B cell (primary cell): ENCODE measurements at regions not wholly inside any gene's neighbourhood (a gene's known extent, or its start where the extent isn't known, plus 50 kb on each side); places are given as distances from the start of the nearest gene placed in this dataset.

Experiments
- ATAC-seq: fragments of 200-7000 bp; cut with Tn5 transposase; one replicate; pipeline ENCODE4 v1.10.0; 2021; ENCODE audit warnings: low read depth, mild to moderate bottlenecking, moderate number of reproducible peaks, moderate library complexity
- CTCF ChIA-PET: fragments of 350-600 bp; sonication (Branson Sonifier 250); formaldehyde crosslinking; loops from one replicate; lab custom pipeline; 2021; ENCODE audit warnings: antibody characterized with exemption, inconsistent platforms; lab: Charles Lee
- POLR2A ChIA-PET: fragments of 350-600 bp; sonication (Branson Sonifier 250); formaldehyde crosslinking; loops from one replicate; lab custom pipeline; 2021; ENCODE audit warnings: antibody characterized with exemption; lab: Charles Lee
- DNase-seq: peaks from one replicate; pipeline ENCODE4 v3.0.0; 2013
- H2AFZ ChIP-seq: 2 replicates; pipeline ENCODE4 v1.6.1; 2012; ENCODE audit warnings: mild to moderate bottlenecking, low read depth, low read length; ENCODE audit not compliant: insufficient read depth, poor library complexity, severe bottlenecking
- H3K27ac ChIP-seq, 2 donors: 1 replicate in 1 of 2; 2 replicates in 1 of 2; pipeline ENCODE4 v1.5.1; 2012 to 2013; ENCODE audit warnings: low read length in 2 of 2, mild to moderate bottlenecking in 2 of 2, moderate library complexity in 1 of 2
- H3K27me3 ChIP-seq, 4 experiments: fragments of 200-600 bp in 1 of 4; sonication (generic) in 1 of 4; replicated peaks in 1 of 4; 1 replicate in 2 of 4; 2 replicates in 2 of 4; pipeline versions ENCODE4 v1.6.1 to v1.7.0; 2013 to 2016; ENCODE audit warnings: low read length in 3 of 4, mild to moderate bottlenecking in 2 of 4, mixed read lengths in 1 of 4, moderate library complexity in 1 of 4; ENCODE audit not compliant: insufficient read depth in 4 of 4, control insufficient read depth in 3 of 4; ENCODE audit errors: control extremely low read depth in 1 of 4
- H3K36me3 ChIP-seq, 2 experiments: replicated peaks in 1 of 2; 1 replicate in 1 of 2; 2 replicates in 1 of 2; pipeline versions ENCODE4 v1.6.1 to v1.7.1; 2013; ENCODE audit warnings: low read length in 1 of 2; ENCODE audit not compliant: insufficient read depth in 2 of 2, control insufficient read depth in 1 of 2; ENCODE audit errors: control extremely low read depth in 1 of 2, extremely low read depth in 1 of 2
- H3K4me1 ChIP-seq, 2 donors: fragments of 200-600 bp in 1 of 2; sonication (generic) in 1 of 2; 1 replicate in 1 of 2; 2 replicates in 1 of 2; pipeline versions ENCODE4 v1.5.1 to v1.6.1; 2013 to 2017; ENCODE audit warnings: low read length in 2 of 2; ENCODE audit not compliant: control insufficient read depth in 2 of 2, insufficient read depth in 2 of 2
- H3K4me2 ChIP-seq: replicated peaks from 2 replicates; pipeline ENCODE3; 2012; ENCODE audit warnings: mild to moderate bottlenecking, low read depth, low read length; ENCODE audit not compliant: poor library complexity, severe bottlenecking
- H3K4me3 ChIP-seq, 5 experiments: fragments of 200-600 bp in 1 of 5; sonication (generic) in 1 of 5; 1 replicate in 3 of 5; 2 replicates in 2 of 5; pipeline versions ENCODE4 v1.5.1 to v1.7.0; 2011 to 2016; ENCODE audit warnings: low read length in 4 of 5, mild to moderate bottlenecking in 4 of 5, low read depth in 2 of 5, control low read depth in 1 of 5, moderate library complexity in 1 of 5; ENCODE audit not compliant: insufficient read depth in 1 of 5; ENCODE audit errors: control extremely low read depth in 1 of 5, extremely low read depth in 1 of 5
- H3K79me2 ChIP-seq: fragments of 200-600 bp; sonication (generic); one replicate; pipeline ENCODE4 v1.6.0; 2016; ENCODE audit warnings: low read length; ENCODE audit not compliant: control insufficient read depth, insufficient read depth
- H3K9ac ChIP-seq: fragments of 200-600 bp; sonication (generic); 2 replicates; pipeline ENCODE4 v1.6.1; 2017; ENCODE audit warnings: mild to moderate bottlenecking, low read length, moderate library complexity
- H3K9me3 ChIP-seq, 3 donors: one replicate each; pipeline versions ENCODE4 v1.6.1 to v1.7.1; 2013; ENCODE audit warnings: low read length in 2 of 3; ENCODE audit not compliant: control insufficient read depth in 2 of 3, insufficient read depth in 1 of 3; ENCODE audit errors: control extremely low read depth in 1 of 3
- H4K20me1 ChIP-seq: 2 replicates; pipeline ENCODE4 v1.6.0; 2012; ENCODE audit warnings: mild to moderate bottlenecking, low read length; ENCODE audit not compliant: insufficient read depth, control insufficient read depth, poor library complexity, severe bottlenecking
- H3K27ac Mint-ChIP-seq: one replicate; pipeline ENCODE4 v1.8.0; 2021; ENCODE audit warnings: mixed read lengths
- H3K27me3 Mint-ChIP-seq: one replicate; pipeline ENCODE4 v1.8.0; 2021; ENCODE audit warnings: mixed read lengths
- H3K4me1 Mint-ChIP-seq: one replicate; pipeline ENCODE4 v1.8.0; 2021; ENCODE audit warnings: mixed read lengths
- H3K4me3 Mint-ChIP-seq: one replicate; pipeline ENCODE4 v1.8.0; 2021; ENCODE audit warnings: mixed read lengths
- H3K9me3 Mint-ChIP-seq: one replicate; pipeline ENCODE4 v1.8.0; 2022; ENCODE audit warnings: mixed read lengths; ENCODE audit not compliant: insufficient read depth
- EZH2 ChIP-seq: IDR thresholded peaks from 2 replicates; pipeline ENCODE4 v1.6.1; 2012; ENCODE audit warnings: borderline replicate concordance, low read depth, mild to moderate bottlenecking, moderate library complexity, low read length; ENCODE audit not compliant: insufficient read depth, poor library complexity, severe bottlenecking
- WGBS: methylation state at CpG from one replicate; pipeline ENCODE4 v1.1.5; 2013; ENCODE audit warnings: missing lambda C conversion rate; ENCODE audit not compliant: insufficient coverage; 5-methylcytosine and 5-hydroxymethylcytosine counted together
- intact Hi-C: fragments of 100-400 bp; cut with micrococcal nuclease; formaldehyde crosslinking; loops from one replicate; pipeline ENCODE4 v1.10.0; 2022
- TF ChIP-seq, protein P1 (sequence below): fragments of 200-600 bp; IDR thresholded peaks from one replicate; pipeline ENCODE4 v1.8.0; 2022; ENCODE audit warnings: antibody characterized with exemption, mild to moderate bottlenecking

DNA sequence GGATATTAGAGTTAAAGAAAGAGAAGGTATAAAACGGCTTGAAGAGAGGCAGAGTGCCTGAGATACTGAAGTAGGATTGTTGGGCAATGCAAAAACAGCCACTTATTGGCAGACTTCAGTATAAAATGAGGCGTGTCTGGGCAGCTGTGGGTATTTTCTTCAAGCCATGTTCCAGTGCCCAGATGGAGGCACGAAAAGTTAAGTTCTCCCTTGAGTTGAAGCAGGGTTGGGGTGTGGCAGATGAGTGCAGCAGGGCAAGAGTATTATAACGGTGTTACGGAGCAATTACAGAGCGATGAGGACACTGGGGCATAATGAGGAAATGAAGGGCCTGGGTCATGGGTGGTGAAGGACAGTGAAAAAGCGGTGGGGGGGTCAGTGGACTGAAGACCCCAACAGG is 73.7 kb upstream of the CREB3L1 start:
- H3K9me3 Mint-ChIP-seq: no peaks in the 10 kb centered on the region
- H4K20me1 ChIP-seq: no peaks in the 10 kb centered on the region
- ATAC-seq (no peak), DNase-seq (no peak)
- H3K9me3 ChIP-seq: no peaks in the 10 kb centered on the region
- no peak overlapping the region for H3K9ac ChIP-seq
- no peak overlapping the region for H3K27ac Mint-ChIP-seq
- no peak overlapping the region for H3K4me2 ChIP-seq
- no peaks in the 10 kb centered on the region for H3K36me3 ChIP-seq
- H3K27me3 Mint-ChIP-seq: peaks cover 55% of the 10 kb centered on the region
- intact Hi-C loops: no loop called here
- ChIA-PET CTCF (no interaction called here), POLR2A (no interaction called here)
- no peaks in the 10 kb centered on the region for H3K79me2 ChIP-seq
- no peaks in the 10 kb centered on the region for H3K4me1 ChIP-seq
- H2AFZ ChIP-seq: no peak overlapping the region
- H3K4me3 Mint-ChIP-seq: no peak overlapping the region
- TF ChIP-seq, protein P1, sequence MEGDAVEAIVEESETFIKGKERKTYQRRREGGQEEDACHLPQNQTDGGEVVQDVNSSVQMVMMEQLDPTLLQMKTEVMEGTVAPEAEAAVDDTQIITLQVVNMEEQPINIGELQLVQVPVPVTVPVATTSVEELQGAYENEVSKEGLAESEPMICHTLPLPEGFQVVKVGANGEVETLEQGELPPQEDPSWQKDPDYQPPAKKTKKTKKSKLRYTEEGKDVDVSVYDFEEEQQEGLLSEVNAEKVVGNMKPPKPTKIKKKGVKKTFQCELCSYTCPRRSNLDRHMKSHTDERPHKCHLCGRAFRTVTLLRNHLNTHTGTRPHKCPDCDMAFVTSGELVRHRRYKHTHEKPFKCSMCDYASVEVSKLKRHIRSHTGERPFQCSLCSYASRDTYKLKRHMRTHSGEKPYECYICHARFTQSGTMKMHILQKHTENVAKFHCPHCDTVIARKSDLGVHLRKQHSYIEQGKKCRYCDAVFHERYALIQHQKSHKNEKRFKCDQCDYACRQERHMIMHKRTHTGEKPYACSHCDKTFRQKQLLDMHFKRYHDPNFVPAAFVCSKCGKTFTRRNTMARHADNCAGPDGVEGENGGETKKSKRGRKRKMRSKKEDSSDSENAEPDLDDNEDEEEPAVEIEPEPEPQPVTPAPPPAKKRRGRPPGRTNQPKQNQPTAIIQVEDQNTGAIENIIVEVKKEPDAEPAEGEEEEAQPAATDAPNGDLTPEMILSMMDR: no peak
- no peak for TF ChIP-seq EZH2
- 88% methylated on average over 7 of the region's 7 CpGs for WGBS
- H3K27ac ChIP-seq: no peak overlapping the region
- no peaks in the 10 kb centered on the region for H3K27me3 ChIP-seq
- H3K4me1 Mint-ChIP-seq: no peaks in the 10 kb centered on the region
- H3K4me3 ChIP-seq: no peak overlapping the region

GRCh38 chr11:46202696-46203391 is 74.6 kb upstream of the CREB3L1 start:
- no peak for DNase-seq
- Mint-ChIP-seq H3K4me3 (no peak overlapping the region), H3K27ac (no peak overlapping the region), H3K4me1 (no peaks in the 10 kb centered on the region), H3K9me3 (no peaks in the 10 kb centered on the region), H3K27me3 (peaks cover 62% of the 10 kb centered on the region)
- intact Hi-C loops: no loop called here
- Histone ChIP-seq H3K4me3 (no peak overlapping the region), H3K27ac (no peak overlapping the region), H3K9ac (no peak overlapping the region), H3K4me1 (no peaks in the 10 kb centered on the region), H3K9me3 (no peaks in the 10 kb centered on the region), H3K79me2 (no peaks in the 10 kb centered on the region), H3K4me2 (no peak overlapping the region), H3K36me3 (no peaks in the 10 kb centered on the region), H2AFZ (no peak overlapping the region), H4K20me1 (no peaks in the 10 kb centered on the region), H3K27me3 (no peaks in the 10 kb centered on the region)
- ChIA-PET CTCF (no interaction called here), POLR2A (no interaction called here)
- TF ChIP-seq, protein P1: no peak
- TF ChIP-seq EZH2: no peak
- 95% methylated on average over 9 of the region's 10 CpGs for WGBS
- ATAC-seq: no peak
